HL-60 (cell line): ENCODE measurements at regions not wholly inside any gene's neighbourhood (a gene's known extent, or its start where the extent isn't known, plus 50 kb on each side); places are given as distances from the start of the nearest gene placed in this dataset.

Experiments
- DNase-seq, 2 experiments: peaks; one replicate each; pipeline ENCODE4 v3.0.0-alpha.2; 2010 to 2020; ENCODE audit warnings: low read depth in 1 of 2, low spot score in 1 of 2
- H3K27ac ChIP-seq: fragments of 250-450 bp; sonication (Bioruptor Pico); replicated peaks from 2 replicates; pipeline ENCODE4 v1.5.1; 2020; ENCODE audit warnings: mild to moderate bottlenecking, moderate library complexity
- H3K27me3 ChIP-seq: fragments of 250-450 bp; sonication (Bioruptor Pico); 2 replicates; pipeline ENCODE4 v1.5.1; 2021; ENCODE audit warnings: mild to moderate bottlenecking, moderate library complexity; ENCODE audit not compliant: insufficient read depth, poor library complexity, severe bottlenecking
- H3K4me3 ChIP-seq: replicated peaks from 2 replicates; pipeline ENCODE4 v1.5.1; 2011; ENCODE audit warnings: mild to moderate bottlenecking, control low read depth, low read length; ENCODE audit not compliant: insufficient read depth
- GABPA ChIP-seq: IDR thresholded peaks from 2 replicates; pipeline ENCODE4 v1.6.1; 2012; ENCODE audit warnings: low read depth
- POLR2AphosphoS5 ChIP-seq: IDR thresholded peaks from 2 replicates; pipeline ENCODE4 v1.6.1; 2012; ENCODE audit warnings: low read depth
- SPI1 ChIP-seq: IDR thresholded peaks from 2 replicates; pipeline ENCODE4 v1.6.1; 2012; ENCODE audit warnings: low read depth, mild to moderate bottlenecking, borderline replicate concordance
- TF ChIP-seq, protein P1 (sequence below): IDR thresholded peaks from one replicate; pipeline ENCODE4 v1.5.1; 2011; ENCODE audit warnings: low read length, control low read depth, inconsistent platforms; ENCODE audit not compliant: insufficient read depth
- TF ChIP-seq, protein P2 (sequence below): IDR thresholded peaks from 2 replicates; pipeline ENCODE4 v1.6.1; 2012; ENCODE audit warnings: low read depth; ENCODE audit not compliant: insufficient replicate concordance

DNA sequence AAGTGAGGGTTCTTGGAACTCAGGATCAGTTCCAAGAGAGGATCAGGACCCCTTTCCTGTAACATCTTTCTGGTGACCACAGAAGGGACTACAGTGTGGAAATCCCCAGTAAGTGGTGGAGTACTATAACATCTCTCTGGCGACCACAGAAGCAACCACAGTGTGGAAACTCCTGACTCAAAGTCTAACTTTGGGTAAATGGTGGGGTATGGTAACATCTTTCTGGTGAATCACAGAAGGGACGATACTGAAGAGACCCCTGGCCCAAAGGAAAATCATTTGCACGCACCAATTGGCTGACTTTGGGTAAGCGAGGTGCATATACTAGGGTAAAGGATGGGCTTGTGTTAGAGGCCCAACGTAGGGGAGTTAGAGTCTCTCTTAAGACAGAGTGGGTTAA, 56.3 kb upstream of the GULP1 start:
- no peak overlapping the region for H3K4me3 ChIP-seq
- DNase-seq: no peak
- no peak overlapping the region for H3K27ac ChIP-seq
- H3K27me3 ChIP-seq: no peaks in the 10 kb centered on the region
- TF ChIP-seq GABPA (no peak), SPI1 (no peak), POLR2AphosphoS5 (no peak)
- TF ChIP-seq, protein P1, sequence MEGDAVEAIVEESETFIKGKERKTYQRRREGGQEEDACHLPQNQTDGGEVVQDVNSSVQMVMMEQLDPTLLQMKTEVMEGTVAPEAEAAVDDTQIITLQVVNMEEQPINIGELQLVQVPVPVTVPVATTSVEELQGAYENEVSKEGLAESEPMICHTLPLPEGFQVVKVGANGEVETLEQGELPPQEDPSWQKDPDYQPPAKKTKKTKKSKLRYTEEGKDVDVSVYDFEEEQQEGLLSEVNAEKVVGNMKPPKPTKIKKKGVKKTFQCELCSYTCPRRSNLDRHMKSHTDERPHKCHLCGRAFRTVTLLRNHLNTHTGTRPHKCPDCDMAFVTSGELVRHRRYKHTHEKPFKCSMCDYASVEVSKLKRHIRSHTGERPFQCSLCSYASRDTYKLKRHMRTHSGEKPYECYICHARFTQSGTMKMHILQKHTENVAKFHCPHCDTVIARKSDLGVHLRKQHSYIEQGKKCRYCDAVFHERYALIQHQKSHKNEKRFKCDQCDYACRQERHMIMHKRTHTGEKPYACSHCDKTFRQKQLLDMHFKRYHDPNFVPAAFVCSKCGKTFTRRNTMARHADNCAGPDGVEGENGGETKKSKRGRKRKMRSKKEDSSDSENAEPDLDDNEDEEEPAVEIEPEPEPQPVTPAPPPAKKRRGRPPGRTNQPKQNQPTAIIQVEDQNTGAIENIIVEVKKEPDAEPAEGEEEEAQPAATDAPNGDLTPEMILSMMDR: no peak
- TF ChIP-seq, protein P2, sequence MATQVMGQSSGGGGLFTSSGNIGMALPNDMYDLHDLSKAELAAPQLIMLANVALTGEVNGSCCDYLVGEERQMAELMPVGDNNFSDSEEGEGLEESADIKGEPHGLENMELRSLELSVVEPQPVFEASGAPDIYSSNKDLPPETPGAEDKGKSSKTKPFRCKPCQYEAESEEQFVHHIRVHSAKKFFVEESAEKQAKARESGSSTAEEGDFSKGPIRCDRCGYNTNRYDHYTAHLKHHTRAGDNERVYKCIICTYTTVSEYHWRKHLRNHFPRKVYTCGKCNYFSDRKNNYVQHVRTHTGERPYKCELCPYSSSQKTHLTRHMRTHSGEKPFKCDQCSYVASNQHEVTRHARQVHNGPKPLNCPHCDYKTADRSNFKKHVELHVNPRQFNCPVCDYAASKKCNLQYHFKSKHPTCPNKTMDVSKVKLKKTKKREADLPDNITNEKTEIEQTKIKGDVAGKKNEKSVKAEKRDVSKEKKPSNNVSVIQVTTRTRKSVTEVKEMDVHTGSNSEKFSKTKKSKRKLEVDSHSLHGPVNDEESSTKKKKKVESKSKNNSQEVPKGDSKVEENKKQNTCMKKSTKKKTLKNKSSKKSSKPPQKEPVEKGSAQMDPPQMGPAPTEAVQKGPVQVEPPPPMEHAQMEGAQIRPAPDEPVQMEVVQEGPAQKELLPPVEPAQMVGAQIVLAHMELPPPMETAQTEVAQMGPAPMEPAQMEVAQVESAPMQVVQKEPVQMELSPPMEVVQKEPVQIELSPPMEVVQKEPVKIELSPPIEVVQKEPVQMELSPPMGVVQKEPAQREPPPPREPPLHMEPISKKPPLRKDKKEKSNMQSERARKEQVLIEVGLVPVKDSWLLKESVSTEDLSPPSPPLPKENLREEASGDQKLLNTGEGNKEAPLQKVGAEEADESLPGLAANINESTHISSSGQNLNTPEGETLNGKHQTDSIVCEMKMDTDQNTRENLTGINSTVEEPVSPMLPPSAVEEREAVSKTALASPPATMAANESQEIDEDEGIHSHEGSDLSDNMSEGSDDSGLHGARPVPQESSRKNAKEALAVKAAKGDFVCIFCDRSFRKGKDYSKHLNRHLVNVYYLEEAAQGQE: no peak

DNA sequence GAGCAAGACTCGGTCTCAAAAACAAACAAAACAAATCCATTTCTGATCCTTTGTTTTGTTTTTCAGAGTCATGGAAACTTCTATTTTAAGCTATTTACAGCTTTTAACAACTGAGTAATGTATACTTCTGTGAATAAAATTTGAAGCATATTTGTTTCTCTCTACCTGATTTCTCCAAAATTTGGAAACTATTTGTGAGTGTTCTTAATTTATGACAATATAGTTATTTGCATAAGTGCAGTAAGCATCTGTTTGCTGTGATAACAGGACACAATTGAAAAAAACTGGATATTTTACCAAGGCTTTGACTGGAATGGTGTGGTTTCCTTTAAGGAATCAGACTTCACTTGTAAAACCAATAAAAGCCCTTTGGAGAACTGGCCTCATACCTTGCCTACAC, 53.3 kb upstream of the GULP1 start:
- Histone ChIP-seq H3K27me3 (no peaks in the 10 kb centered on the region), H3K27ac (no peak overlapping the region), H3K4me3 (no peak overlapping the region)
- TF ChIP-seq SPI1: no peak
- no peak for TF ChIP-seq POLR2AphosphoS5
- TF ChIP-seq, protein P2: no peak
- TF ChIP-seq GABPA: no peak
- TF ChIP-seq, protein P1: no peak
- no peak for DNase-seq
